Skeletal muscle satellite cell (primary cell): ENCODE measurements at regions not wholly inside any gene's neighbourhood (a gene's known extent, or its start where the extent isn't known, plus 50 kb on each side); places are given as distances from the start of the nearest gene placed in this dataset.

Experiments
- H3K27me3 ChIP-seq: 2 replicates; pipeline ENCODE4 v1.7.0; 2013; ENCODE audit warnings: low read length; ENCODE audit not compliant: control insufficient read depth, insufficient read depth
- H3K36me3 ChIP-seq: 2 replicates; pipeline ENCODE4 v1.7.0; 2013; ENCODE audit warnings: mild to moderate bottlenecking, control low read depth, low read length; ENCODE audit not compliant: insufficient read depth
- H3K4me1 ChIP-seq: 2 replicates; pipeline ENCODE4 v1.7.0; 2013; ENCODE audit warnings: low read length; ENCODE audit not compliant: control insufficient read depth, insufficient read depth
- H3K4me2 ChIP-seq: 2 replicates; pipeline ENCODE4 v1.7.0; 2013; ENCODE audit warnings: mild to moderate bottlenecking, low read length
- H3K4me3 ChIP-seq: 2 replicates; pipeline ENCODE4 v1.7.0; 2013; ENCODE audit warnings: low read length
- H3K9ac ChIP-seq: 2 replicates; pipeline ENCODE4 v1.7.0; 2013; ENCODE audit warnings: mild to moderate bottlenecking, low read depth, low read length, moderate library complexity
- H3K9me3 ChIP-seq: replicated peaks from 2 replicates; pipeline ENCODE4 v1.7.0; 2013; ENCODE audit warnings: mild to moderate bottlenecking, control low read depth, low read length

DNA sequence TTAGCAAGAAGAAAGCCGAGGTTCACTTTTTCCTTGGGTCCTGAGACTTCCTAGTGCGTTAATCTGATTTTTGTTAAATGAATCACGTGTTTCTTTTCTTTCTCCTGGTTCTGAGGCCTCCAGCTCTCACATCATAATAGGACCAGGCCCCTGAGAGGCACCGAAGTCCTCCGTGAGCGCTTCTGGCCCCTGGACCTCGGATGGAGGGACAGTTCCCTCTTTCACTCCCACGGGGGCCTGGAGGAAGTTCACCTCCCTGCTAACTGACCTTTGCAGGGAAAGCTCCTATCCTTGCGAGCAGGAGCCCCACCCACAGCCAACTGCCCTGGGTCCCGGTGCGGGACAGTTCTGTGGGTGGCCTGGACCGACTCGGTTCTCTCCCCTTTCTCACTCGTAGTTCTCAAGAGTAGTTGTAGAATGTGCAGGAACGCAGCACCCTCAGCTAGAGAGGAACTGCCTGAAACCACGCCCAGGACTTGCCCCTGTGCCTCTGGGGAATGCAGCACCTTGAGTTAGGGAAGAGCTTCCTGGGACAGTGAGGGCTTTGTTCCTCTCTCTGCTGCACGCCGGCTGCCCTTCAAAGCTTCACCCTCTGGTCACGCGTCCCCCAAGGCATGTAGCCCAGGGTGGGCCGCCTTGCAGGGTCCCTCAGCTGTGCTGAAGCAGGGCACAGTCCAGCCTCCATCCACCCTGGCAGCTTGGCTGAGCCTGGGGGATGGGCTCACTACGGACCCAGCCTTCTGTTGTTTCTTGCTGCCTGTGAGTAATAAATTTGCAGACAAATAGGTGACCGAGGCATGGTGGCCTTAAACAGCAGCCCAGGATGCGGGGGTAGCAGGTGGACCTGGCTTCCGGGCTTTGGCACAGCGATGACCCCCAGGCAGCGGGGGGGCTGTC is 264.6 kb downstream of the ADGRD1 start:
- Histone ChIP-seq H3K27me3 (no peaks in the 10 kb centered on the region), H3K4me2 (no peak overlapping the region), H3K36me3 (no peaks in the 10 kb centered on the region), H3K9me3 (no peaks in the 10 kb centered on the region), H3K4me1 (no peaks in the 10 kb centered on the region), H3K9ac (no peak overlapping the region), H3K4me3 (no peak overlapping the region)

DNA sequence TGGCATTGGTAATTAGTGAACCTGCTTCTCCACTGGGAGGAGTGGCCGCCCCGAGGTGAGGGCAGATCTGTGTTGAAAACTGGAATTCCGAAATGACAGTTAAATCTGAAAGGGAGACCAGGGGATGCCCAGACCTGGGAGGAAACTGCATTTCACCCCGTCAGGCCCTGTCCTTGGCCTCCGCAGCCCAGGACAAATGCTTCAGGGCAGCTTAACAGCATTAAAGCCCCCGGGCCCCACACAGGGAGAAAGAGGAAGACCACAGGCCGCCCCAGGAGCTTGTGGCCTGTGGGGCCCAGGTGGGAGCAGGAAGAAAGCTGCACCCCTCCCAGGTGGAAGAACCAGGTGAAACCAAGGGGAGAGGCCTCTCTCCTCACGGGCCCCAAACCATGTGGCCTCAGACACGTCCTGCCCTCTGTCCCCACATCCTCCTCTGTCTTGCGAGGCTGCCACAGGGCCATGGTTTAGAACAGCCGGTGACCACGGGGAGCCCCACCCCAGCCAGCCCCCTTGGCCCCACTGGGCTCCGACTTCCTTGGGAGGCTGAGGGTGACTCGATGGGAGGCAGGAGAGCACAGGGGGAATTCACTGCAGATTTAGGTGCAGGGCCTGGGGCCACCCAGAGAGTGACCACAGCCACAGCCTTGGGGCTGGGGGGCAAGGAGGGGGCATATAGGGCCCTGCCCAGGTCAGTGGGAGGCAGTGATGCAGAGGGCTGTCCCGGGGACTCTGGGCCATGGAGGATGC is 265.4 kb downstream of the ADGRD1 start:
- H3K4me1 ChIP-seq: no peaks in the 10 kb centered on the region
- H3K9ac ChIP-seq: no peak overlapping the region
- H3K9me3 ChIP-seq: no peaks in the 10 kb centered on the region
- no peak overlapping the region for H3K4me2 ChIP-seq
- no peaks in the 10 kb centered on the region for H3K27me3 ChIP-seq
- H3K4me3 ChIP-seq: no peak overlapping the region
- no peaks in the 10 kb centered on the region for H3K36me3 ChIP-seq

DNA sequence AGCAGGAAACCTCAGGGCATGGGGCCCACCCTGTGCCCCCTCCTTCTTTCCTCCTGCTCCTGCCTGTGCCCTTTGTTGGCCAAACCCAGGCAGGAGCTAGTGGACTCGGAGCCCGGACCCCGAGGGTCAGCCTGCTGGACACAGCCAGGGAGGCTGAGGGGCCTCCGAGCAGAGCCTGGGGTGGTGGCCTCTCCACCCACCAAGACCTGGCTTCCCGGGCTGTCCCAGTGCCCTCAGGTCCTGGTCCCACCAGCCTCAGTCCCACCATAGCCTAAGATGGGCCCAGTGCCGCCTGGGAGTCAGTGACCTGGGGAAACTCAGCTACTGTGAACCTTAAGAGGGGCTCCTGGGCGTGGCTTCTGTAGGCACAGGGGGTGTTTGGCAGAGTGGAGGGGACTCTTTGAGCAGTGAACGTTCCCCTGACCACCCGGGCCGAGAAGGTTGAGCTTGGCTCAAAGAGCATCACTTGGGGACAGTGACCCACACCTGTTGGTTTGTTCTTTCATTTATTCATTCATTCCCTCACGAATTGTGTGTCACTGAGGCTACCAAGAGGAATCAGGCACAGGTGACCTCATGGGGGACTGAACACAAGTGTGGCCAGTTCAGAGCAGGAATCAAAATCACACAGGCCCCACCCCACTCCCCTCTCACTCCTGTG is 266.1 kb downstream of the ADGRD1 start:
- no peak overlapping the region for H3K4me3 ChIP-seq
- H3K27me3 ChIP-seq: no peaks in the 10 kb centered on the region
- H3K9me3 ChIP-seq: no peaks in the 10 kb centered on the region
- H3K36me3 ChIP-seq: no peaks in the 10 kb centered on the region
- no peak overlapping the region for H3K4me2 ChIP-seq
- no peaks in the 10 kb centered on the region for H3K4me1 ChIP-seq
- H3K9ac ChIP-seq: no peak overlapping the region

DNA sequence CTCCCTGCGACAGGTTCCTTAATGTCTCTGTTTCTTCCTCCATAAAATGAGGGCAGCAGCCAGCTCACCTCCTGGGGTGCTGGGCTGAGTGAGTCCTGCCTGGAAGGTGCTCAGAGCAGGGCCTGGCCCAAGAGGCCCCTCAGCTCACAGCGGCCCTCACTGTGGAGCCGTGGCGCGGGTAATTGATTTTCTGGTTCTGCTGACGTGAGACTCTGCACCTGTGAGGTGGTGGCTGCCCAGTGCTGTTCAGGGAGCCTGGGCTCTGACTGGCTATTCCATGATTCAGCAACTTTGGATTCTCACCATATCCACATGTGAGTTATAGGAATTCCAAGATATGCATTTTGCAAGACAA is 266.6 kb downstream of the ADGRD1 start:
- Histone ChIP-seq H3K4me1 (no peaks in the 10 kb centered on the region), H3K9me3 (no peaks in the 10 kb centered on the region), H3K4me2 (no peak overlapping the region), H3K36me3 (no peaks in the 10 kb centered on the region), H3K4me3 (no peak overlapping the region), H3K9ac (no peak overlapping the region), H3K27me3 (no peaks in the 10 kb centered on the region)

DNA sequence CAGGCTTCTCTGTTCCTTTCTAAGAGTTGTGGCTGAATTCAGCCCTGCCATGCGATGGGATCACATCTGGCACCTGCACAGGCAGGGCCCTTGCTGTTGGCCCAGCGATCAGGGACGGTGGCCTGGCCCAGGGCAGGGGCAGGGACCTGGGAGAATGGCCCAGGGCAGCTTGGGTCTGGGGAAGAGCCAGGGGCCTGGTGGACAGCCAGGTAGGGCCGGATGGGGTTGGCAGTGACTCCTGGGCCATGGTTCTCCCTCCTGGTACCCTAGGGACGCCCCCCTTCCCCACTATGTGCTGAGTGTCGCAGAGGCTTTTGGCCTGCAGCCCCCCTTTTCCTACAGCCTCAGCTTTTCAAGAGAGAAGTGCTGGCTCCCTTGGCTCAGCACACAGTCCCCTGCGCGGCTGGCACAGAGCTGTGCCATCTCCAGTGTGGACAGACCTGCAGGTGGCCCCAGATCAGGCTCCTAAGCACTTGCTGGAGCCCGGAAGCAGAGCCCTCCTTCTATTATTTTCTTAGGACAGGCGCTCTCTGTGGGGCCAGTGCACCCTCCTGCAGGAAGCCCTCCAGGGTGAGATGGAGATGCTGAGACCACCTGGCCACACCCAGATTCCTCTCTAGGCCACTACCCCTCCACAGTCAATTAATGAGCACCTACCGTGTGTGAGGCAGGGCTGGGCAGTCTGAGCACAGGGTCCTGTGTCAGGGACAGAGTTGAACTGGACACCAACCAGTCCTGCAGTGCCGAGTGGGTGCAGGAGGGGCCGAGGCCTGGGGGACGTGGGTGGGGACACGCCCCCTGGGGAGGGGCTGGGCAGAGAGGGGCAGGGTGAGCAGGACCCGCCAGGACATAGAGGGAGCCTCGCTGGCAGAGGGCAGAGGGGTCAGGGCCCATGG is 267.6 kb downstream of the ADGRD1 start:
- no peaks in the 10 kb centered on the region for H3K27me3 ChIP-seq
- no peak overlapping the region for H3K4me3 ChIP-seq
- H3K9me3 ChIP-seq: no peaks in the 10 kb centered on the region
- H3K4me2 ChIP-seq: no peak overlapping the region
- H3K9ac ChIP-seq: no peak overlapping the region
- no peaks in the 10 kb centered on the region for H3K4me1 ChIP-seq
- no peaks in the 10 kb centered on the region for H3K36me3 ChIP-seq

DNA sequence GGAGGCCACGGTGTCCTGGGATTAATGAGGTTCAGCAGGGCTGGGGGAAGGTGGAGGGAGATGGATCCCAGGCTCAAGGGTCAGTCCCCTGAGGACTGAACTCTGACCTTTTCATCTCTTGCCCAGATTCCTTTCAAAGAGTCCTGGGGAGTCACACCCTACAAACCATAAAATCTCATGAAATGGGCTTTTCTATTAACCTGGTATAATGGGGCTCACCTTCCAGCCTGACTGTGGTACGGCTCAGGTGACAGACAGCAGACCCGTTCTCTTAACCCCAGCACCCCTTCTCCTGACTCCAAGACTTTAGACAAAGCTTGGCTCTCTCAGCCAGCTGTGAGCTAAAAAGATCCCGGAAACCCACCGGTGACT is 268.2 kb downstream of the ADGRD1 start:
- no peak overlapping the region for H3K4me3 ChIP-seq
- H3K27me3 ChIP-seq: no peaks in the 10 kb centered on the region
- no peaks in the 10 kb centered on the region for H3K36me3 ChIP-seq
- no peaks in the 10 kb centered on the region for H3K4me1 ChIP-seq
- H3K9me3 ChIP-seq: no peaks in the 10 kb centered on the region
- no peak overlapping the region for H3K4me2 ChIP-seq
- H3K9ac ChIP-seq: no peak overlapping the region

DNA sequence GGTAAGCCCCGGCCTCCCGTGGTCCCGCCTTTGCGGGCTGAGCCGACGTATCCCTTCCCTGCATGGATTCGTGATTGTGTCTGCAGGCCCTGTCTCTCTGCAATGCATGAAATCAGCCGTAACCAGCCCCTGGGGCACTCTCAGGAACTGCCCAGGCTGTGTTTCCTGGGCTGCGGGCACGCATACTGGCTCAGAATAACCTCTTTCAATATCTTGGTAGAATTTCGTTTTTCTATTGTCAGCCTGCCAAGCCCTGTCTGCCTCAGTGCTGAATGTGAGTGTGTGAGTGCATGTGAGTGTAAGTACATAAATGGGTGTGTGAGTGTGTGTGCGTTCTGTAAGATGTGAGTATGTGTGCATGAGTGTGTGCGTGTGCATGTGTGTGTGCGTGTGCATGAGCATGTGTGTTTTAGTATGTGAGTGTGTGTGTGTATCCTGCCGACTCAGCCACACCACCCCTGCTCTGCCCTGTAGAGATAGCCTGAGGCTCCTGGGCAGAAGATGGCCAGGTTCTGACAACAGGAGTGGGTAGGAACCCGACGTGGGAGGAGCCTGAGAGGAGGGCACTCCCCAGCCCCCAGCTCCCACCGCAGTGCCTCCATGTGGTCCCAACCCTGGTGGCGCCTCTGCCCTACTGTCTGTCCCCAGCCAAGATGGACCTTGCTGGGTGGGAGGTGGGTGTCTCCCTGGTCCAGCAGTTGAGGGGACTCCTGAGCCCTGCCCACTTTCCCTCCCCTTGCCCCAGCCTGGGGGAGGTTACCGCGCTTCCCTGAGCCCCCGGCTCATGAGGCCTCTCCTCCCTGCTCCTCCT is 268.8 kb downstream of the ADGRD1 start:
- H3K9ac ChIP-seq: no peak overlapping the region
- H3K4me1 ChIP-seq: no peaks in the 10 kb centered on the region
- H3K36me3 ChIP-seq: no peaks in the 10 kb centered on the region
- H3K4me3 ChIP-seq: no peak overlapping the region
- H3K4me2 ChIP-seq: no peak overlapping the region
- no peaks in the 10 kb centered on the region for H3K27me3 ChIP-seq
- H3K9me3 ChIP-seq: no peaks in the 10 kb centered on the region

DNA sequence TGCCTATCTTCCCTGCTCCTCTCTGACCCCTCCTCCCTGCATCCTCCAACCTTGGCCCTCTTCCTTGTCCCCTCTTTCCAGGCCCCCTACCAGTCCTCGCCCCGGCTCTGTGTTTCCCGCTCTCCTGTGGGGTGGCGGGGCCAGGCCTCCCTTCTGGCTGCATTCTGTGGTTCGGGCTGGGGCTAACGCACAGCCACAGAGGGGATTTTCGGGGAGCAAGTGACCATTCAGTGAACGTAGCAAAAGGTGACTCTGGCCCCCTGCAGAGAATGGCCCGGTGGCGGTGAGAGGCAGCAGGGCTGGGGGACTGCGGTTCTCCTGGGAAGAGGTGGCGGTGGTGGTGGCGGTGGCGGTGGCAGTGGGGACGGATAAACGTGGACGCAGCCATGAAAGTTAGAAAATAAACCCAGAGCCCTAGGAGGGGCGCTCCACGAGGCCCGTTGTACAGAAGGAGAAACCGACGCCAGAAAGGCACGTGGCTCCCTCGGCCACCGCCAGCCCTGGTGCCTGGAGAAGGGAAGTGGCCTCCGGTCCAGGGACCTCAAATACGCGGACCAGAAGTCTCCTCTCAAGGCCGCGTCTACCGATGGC is 269.6 kb downstream of the ADGRD1 start:
- Histone ChIP-seq H3K9ac (no peak overlapping the region), H3K4me1 (no peaks in the 10 kb centered on the region)

DNA sequence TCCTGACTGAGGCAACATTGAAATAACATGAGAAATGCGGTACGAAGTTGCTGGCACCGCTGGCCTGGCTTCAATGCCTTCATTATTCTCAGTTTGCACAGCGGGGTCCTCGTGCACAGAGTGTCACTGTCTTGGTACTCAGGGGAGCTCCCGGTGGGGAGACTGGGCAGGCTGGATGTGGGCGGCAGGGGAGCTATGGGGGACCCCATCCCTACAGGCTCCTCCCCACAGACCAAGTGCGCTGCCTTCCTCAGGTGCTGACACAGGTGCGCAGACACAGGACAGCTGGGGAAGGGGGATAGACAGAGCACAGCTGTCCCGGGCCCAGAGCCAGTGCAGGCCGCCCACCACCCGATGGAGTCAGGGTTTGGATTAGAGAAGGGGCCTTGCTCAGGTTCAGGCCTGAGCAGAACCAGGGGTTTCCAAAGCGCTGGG is 270.1 kb downstream of the ADGRD1 start:
- H3K4me1 ChIP-seq: no peaks in the 10 kb centered on the region
- no peaks in the 10 kb centered on the region for H3K9me3 ChIP-seq
- no peak overlapping the region for H3K4me3 ChIP-seq
- no peak overlapping the region for H3K4me2 ChIP-seq
- H3K9ac ChIP-seq: no peak overlapping the region
- H3K27me3 ChIP-seq: no peaks in the 10 kb centered on the region
- no peaks in the 10 kb centered on the region for H3K36me3 ChIP-seq

More for the DNA sequence above, 269.6 kb downstream of the ADGRD1 start:
- Histone ChIP-seq H3K9me3 (no peaks in the 10 kb centered on the region), H3K4me2 (no peak overlapping the region), H3K4me3 (no peak overlapping the region), H3K27me3 (no peaks in the 10 kb centered on the region), H3K36me3 (no peaks in the 10 kb centered on the region)
